DND-41 (cell line): ENCODE measurements at regions not wholly inside any gene's neighbourhood (a gene's known extent, or its start where the extent isn't known, plus 50 kb on each side); places are given as distances from the start of the nearest gene placed in this dataset.

Source experiments
- EZH2 ChIP-seq: IDR thresholded peaks from 3 replicates; pipeline ENCODE4 v1.6.1; 2012; ENCODE audit warnings: borderline replicate concordance, low read depth, mild to moderate bottlenecking, moderate library complexity, low read length, inconsistent platforms; ENCODE audit not compliant: severe bottlenecking
- TF ChIP-seq, protein P1 (sequence below): IDR thresholded peaks from 2 replicates; pipeline ENCODE4 v1.5.1; 2012; ENCODE audit warnings: borderline replicate concordance, low read length, moderate library complexity, mild to moderate bottlenecking; ENCODE audit not compliant: poor library complexity, severe bottlenecking; ENCODE audit errors: extremely low read depth

DNA sequence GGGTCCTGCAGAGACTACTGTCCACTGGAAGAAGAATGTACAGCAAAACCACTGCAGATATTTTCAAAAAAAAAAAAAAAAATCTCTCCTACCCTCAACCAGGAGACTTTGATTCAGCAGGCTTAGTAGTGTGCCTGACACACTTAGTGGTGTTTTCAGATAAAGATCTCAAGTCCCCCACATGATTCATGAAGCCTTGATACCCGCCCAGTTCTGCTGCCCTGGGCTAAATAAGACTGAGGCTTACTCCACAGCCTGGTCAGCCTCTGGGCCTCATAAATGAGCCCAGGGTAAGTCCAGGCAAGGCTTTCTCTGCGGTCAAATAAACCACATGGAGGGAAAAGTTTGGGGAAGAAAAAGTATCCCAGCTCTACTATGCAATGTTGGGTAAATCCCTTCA is 222.1 kb upstream of the ARID1B start:
- TF ChIP-seq, protein P1, sequence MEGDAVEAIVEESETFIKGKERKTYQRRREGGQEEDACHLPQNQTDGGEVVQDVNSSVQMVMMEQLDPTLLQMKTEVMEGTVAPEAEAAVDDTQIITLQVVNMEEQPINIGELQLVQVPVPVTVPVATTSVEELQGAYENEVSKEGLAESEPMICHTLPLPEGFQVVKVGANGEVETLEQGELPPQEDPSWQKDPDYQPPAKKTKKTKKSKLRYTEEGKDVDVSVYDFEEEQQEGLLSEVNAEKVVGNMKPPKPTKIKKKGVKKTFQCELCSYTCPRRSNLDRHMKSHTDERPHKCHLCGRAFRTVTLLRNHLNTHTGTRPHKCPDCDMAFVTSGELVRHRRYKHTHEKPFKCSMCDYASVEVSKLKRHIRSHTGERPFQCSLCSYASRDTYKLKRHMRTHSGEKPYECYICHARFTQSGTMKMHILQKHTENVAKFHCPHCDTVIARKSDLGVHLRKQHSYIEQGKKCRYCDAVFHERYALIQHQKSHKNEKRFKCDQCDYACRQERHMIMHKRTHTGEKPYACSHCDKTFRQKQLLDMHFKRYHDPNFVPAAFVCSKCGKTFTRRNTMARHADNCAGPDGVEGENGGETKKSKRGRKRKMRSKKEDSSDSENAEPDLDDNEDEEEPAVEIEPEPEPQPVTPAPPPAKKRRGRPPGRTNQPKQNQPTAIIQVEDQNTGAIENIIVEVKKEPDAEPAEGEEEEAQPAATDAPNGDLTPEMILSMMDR, result no peak
- no peak for TF ChIP-seq EZH2
